ENCODE measurements at regions not wholly inside any gene's neighbourhood (a gene's known extent, or its start where the extent isn't known, plus 50 kb on each side); places are given as distances from the start of the nearest gene placed in this dataset.

DNA sequence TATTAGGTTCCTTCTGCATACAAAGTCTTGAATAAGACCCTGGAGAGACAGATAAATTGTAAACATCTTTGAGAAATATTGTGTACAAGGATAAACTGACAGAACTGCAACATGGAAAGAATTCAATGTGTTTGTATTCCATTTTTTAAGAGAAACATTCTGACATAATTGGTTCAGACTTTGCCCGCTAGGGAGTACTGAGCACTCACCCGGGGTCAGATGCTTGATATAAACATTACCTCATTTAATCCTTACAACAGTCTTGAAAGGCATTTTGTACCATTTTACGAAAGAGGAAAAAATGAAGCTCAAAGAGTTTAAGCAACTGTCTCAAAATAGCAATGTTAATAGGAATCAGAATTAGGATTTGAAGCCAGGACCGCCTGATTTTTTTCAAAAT lies 416.7 kb upstream of the CRIM1 start:
- TF ChIP-seq, protein P1, sequence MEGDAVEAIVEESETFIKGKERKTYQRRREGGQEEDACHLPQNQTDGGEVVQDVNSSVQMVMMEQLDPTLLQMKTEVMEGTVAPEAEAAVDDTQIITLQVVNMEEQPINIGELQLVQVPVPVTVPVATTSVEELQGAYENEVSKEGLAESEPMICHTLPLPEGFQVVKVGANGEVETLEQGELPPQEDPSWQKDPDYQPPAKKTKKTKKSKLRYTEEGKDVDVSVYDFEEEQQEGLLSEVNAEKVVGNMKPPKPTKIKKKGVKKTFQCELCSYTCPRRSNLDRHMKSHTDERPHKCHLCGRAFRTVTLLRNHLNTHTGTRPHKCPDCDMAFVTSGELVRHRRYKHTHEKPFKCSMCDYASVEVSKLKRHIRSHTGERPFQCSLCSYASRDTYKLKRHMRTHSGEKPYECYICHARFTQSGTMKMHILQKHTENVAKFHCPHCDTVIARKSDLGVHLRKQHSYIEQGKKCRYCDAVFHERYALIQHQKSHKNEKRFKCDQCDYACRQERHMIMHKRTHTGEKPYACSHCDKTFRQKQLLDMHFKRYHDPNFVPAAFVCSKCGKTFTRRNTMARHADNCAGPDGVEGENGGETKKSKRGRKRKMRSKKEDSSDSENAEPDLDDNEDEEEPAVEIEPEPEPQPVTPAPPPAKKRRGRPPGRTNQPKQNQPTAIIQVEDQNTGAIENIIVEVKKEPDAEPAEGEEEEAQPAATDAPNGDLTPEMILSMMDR (IDR thresholded peaks at IDR 0.05; ENCODE audit: insufficient read depth, low read length), result no peak
- TF ChIP-seq POLR2AphosphoS5 (IDR thresholded peaks at IDR 0.05; ENCODE audit: low read depth) (no peak), SPI1 (IDR thresholded peaks at IDR 0.05; ENCODE audit: borderline replicate concordance, low read depth) (no peak), GABPA (IDR thresholded peaks at IDR 0.05; ENCODE audit: low read depth) (no peak)

Data from HL-60 (cell line).